OCI-LY3 (cell line): ENCODE measurements at regions not wholly inside any gene's neighbourhood (a gene's known extent, or its start where the extent isn't known, plus 50 kb on each side); places are given as distances from the start of the nearest gene placed in this dataset.

Experiments
- EZH2phosphoT487 ChIP-seq: fragments of 200-600 bp; shearing (Covaris generic); IDR thresholded peaks from 2 replicates; pipeline ENCODE4 v1.6.1; 2018; ENCODE audit warnings: antibody characterized with exemption, mixed run types, low read depth
- TF ChIP-seq, protein P1 (sequence below): fragments of 200-600, 300-600 bp; sonication (generic); IDR thresholded peaks from 2 replicates; pipeline ENCODE4 v1.5.1; 2014; ENCODE audit warnings: antibody characterized with exemption, low read length, low read depth

DNA sequence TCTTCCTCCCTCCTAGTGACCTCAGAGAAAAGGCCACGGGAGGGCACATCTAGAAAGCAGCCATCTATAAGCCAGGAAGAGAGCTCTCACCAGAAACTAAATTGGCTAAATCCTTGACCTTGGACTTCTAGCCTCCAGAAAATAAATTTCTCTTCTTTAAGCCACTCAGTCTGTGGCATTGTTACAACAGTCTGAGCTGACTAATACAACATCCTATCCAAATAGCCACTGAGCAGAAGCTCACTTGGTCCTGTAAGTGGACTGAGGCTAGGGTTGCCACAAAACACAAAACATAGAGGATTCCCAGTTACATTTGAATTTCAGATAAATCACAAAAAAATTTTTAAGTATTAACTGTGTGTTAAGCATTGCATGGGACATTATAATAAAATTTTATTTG is 383.4 kb downstream of the MLLT3 start:
- TF ChIP-seq, protein P1, sequence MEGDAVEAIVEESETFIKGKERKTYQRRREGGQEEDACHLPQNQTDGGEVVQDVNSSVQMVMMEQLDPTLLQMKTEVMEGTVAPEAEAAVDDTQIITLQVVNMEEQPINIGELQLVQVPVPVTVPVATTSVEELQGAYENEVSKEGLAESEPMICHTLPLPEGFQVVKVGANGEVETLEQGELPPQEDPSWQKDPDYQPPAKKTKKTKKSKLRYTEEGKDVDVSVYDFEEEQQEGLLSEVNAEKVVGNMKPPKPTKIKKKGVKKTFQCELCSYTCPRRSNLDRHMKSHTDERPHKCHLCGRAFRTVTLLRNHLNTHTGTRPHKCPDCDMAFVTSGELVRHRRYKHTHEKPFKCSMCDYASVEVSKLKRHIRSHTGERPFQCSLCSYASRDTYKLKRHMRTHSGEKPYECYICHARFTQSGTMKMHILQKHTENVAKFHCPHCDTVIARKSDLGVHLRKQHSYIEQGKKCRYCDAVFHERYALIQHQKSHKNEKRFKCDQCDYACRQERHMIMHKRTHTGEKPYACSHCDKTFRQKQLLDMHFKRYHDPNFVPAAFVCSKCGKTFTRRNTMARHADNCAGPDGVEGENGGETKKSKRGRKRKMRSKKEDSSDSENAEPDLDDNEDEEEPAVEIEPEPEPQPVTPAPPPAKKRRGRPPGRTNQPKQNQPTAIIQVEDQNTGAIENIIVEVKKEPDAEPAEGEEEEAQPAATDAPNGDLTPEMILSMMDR, result no peak
- no peak for TF ChIP-seq EZH2phosphoT487
